ENCODE measurements at regions not wholly inside any gene's neighbourhood (a gene's known extent, or its start where the extent isn't known, plus 50 kb on each side); places are given as distances from the start of the nearest gene placed in this dataset.

DNA sequence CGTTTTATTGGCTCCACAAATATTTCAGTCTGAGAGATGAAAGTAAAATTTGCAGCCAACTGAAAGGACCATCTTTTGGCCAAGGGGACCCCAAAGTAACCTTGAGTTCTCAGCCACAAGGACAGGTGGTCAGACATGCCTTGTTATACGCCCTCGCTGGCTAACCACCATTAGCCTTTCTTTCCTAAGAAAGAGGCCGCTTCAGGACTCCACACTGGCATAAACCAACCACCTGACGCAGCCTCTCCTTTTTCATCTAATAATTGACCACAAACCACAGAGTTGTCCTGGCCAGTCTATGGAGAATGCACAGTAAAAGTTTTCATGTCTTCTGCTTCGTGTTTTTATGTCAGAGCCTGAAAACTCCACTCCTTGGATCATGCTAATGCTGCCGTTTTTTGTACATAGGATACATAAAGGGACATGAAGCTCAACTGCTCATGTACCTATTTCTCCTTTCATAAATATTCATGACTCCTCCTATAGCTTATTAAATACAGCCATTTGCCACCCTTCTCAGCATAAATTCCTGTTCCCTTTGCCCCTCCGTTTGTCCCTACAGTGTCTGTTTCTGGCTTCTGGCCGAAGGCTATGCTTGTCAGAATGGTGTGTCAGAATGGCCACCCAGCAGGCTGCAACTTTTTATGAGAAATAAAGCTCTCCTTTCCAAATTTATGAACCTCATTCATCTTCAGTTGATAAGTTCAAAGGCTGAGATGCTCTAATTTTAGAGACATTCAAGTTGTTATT is 374.1 kb upstream of the RBMS3 start:
- intact Hi-C loops (cut with DNase I; ENCODE audit: low total_unique reads) = no loop called here

DNA sequence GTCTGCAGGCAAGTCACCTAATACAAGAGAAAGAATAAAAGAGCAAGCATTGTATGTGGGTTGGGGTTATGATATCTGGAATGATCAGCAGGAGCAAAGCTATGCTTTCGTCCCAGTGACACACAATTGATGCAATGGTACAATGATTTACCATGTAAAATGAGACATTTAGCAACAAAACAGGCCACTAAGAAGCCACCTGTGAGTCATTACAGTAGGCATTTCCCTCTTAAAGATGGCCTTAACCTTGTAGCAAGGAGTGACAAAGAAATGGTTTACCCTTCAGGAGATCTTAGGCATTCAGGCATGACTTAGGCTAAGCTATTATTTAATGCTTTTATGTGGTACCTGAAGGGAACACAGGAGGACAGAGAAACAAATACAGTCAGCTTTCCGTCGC is 373.3 kb upstream of the RBMS3 start:
- intact Hi-C loops (cut with DNase I; ENCODE audit: low total_unique reads) = no loop called here
- Histone ChIP-seq H3K27ac (no peak overlapping the region), H3K4me1 (no peaks in the 10 kb centered on the region), H3K27me3 (replicated peaks in 1 of 7) (no peaks in the 10 kb centered on the region), H3K9me3 (peaks cover 0 to 9% (median 2%) of the 10 kb centered on the region in 8 donors), H3K36me3 (no peaks in the 10 kb centered on the region), H3K4me3 (no peak overlapping the region)
- WGBS, 5 donors = 87 to 96% (median 91%) methylated on average over 3 of the region's 3 CpGs
- no peak for TF ChIP-seq POLR2AphosphoS5 (IDR thresholded peaks at IDR 0.05)
- no peak for TF ChIP-seq POLR2A (IDR thresholded peaks at IDR 0.05)
- no peak for TF ChIP-seq CTCF (IDR thresholded peaks at IDR 0.05 in 8 of 11, conservative IDR thresholded peaks at IDR 0.05 in 3 of 11)
- DNase-seq = no peak

More for the DNA sequence above, 374.1 kb upstream of the RBMS3 start:
- 73 to 85% (median 83%) methylated on average over 9 of the region's 9 CpGs for WGBS, 5 donors
- Histone ChIP-seq H3K27me3 (replicated peaks in 1 of 7) (no peaks in the 10 kb centered on the region), H3K27ac (no peak overlapping the region), H3K4me3 (no peak overlapping the region), H3K4me1 (no peaks in the 10 kb centered on the region), H3K9me3 (peaks cover 0 to 15% (median 5%) of the 10 kb centered on the region in 8 donors), H3K36me3 (no peaks in the 10 kb centered on the region)
- TF ChIP-seq POLR2AphosphoS5 (IDR thresholded peaks at IDR 0.05) (no peak), POLR2A (IDR thresholded peaks at IDR 0.05) (no peak), CTCF (IDR thresholded peaks at IDR 0.05 in 8 of 11, conservative IDR thresholded peaks at IDR 0.05 in 3 of 11) (no peak)
- no peak for DNase-seq

DNA sequence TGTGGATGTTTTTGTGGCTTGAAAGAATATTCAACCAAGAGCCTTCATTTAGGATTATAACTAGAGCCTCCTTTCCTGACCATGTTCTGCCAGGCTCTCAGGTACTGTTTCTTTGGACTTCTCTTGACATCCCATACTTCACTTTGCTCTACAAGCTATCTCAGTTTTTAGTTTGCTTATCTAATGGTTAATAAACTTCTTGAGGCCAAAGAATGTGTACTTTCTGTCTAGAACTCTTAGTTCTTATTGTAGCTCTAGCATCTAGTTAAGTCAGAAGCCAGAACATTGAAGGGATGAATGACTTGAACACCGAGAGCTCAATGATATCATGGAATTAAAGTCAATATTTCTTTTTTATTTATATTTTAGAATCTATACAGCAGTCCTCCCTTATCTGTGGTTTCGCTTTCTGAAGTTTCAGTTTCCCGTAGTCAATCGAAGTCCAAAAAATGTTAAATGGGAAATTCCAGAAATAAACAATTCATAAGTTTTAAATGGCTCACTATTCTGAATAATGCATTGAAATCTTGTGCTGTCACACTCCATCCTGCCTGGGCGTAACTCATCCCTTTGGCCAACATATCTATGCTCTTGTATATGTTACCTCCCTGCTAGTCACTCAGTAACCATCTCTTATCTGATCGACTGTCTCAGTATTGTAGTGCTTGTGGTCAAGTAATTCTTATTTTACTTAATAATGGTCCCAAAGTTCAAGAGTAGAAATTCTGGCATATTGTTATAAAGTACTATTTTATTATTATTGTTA is 368.6 kb upstream of the RBMS3 start:
- Histone ChIP-seq H3K27ac (peak overlapping the region in 1 of 8 donors; percentile 9), H3K4me3 (no peak overlapping the region), H3K36me3 (no peaks in the 10 kb centered on the region), H3K4me1 (peaks cover 0 to 19% (median 15%) of the 10 kb centered on the region in 6 donors), H3K27me3 (replicated peaks in 1 of 7) (no peaks in the 10 kb centered on the region), H3K9me3 (no peaks in the 10 kb centered on the region)
- no peak for DNase-seq
- intact Hi-C loops (cut with DNase I; ENCODE audit: low total_unique reads) = no loop called here
- TF ChIP-seq POLR2A (IDR thresholded peaks at IDR 0.05) (no peak), CTCF (IDR thresholded peaks at IDR 0.05 in 8 of 11, conservative IDR thresholded peaks at IDR 0.05 in 3 of 11) (no peak), POLR2AphosphoS5 (IDR thresholded peaks at IDR 0.05) (no peak)
- WGBS, 5 donors = 67 to 78% (median 72%) methylated on average over 6 of the region's 6 CpGs
